ENCODE measurements at regions not wholly inside any gene's neighbourhood (a gene's known extent, or its start where the extent isn't known, plus 50 kb on each side); places are given as distances from the start of the nearest gene placed in this dataset.

GRCh38 chr4:111649308-111649707, 495.9 kb upstream of the FAM241A start:
- no peak for TF ChIP-seq RCOR1 (conservative IDR thresholded peaks at IDR 0.05; ENCODE audit: low read depth, low read length)
- no peak for TF ChIP-seq CBFB (IDR thresholded peaks at IDR 0.05; ENCODE audit: low read depth)
- TF ChIP-seq NR2C2 (IDR thresholded peaks at IDR 0.05; ENCODE audit: borderline replicate concordance, control insufficient read depth, insufficient read length, low read depth) = no peak
- no peak for TF ChIP-seq POLR2A (IDR thresholded peaks at IDR 0.05; ENCODE audit: low read depth, low read length)
- TF ChIP-seq POLR2AphosphoS2 (IDR thresholded peaks at IDR 0.05; ENCODE audit: low read depth, low read length) = no peak
- no peak for TF ChIP-seq USF2 (IDR thresholded peaks at IDR 0.05; ENCODE audit: borderline replicate concordance, low read depth, low read length)
- TF ChIP-seq CREM (IDR thresholded peaks at IDR 0.05; ENCODE audit: low read depth) = no peak
